C4-2B (cell line): ENCODE measurements at regions not wholly inside any gene's neighbourhood (a gene's known extent, or its start where the extent isn't known, plus 50 kb on each side); places are given as distances from the start of the nearest gene placed in this dataset.

Source experiments
- CTCF ChIP-seq: fragments of 450-650 bp; conservative IDR thresholded peaks from 2 replicates; pipeline ENCODE4 v1.5.1; 2017; ENCODE audit warnings: mild to moderate bottlenecking
- ZFX ChIP-seq: fragments of 450-650 bp; IDR thresholded peaks from 2 replicates; pipeline ENCODE4 v1.6.1; 2017

GRCh38 chr5:167853421-167853820, 438.0 kb upstream of the WWC1 start:
- TF ChIP-seq CTCF = no peak
- TF ChIP-seq ZFX = no peak
